Psoas muscle (tissue), 7 donors: ENCODE measurements at regions not wholly inside any gene's neighbourhood (a gene's known extent, or its start where the extent isn't known, plus 50 kb on each side); places are given as distances from the start of the nearest gene placed in this dataset.

Experiments used
- ATAC-seq, 4 donors: fragments of 200-7000 bp; cut with Tn5 transposase; one replicate each; pipeline ENCODE4 v1.9.1; 2020; ENCODE audit warnings: moderate library complexity in 3 of 4, mild to moderate bottlenecking in 2 of 4
- DNase-seq, 2 donors: peaks; one replicate each; pipeline ENCODE4 v3.0.0-alpha.2; 2020
- H3K27ac ChIP-seq: fragments of 200-600 bp; one replicate; pipeline ENCODE4 v1.8.0; 2022
- H3K27me3 ChIP-seq, 3 donors: fragments of 200-600 bp in 1 of 3; one replicate each; pipeline versions ENCODE4 v1.6.1 to v1.8.0; 2013 to 2022; ENCODE audit warnings: low read length in 2 of 3, mild to moderate bottlenecking in 2 of 3, moderate library complexity in 1 of 3; ENCODE audit not compliant: insufficient read depth in 3 of 3
- H3K36me3 ChIP-seq, 2 donors: fragments of 200-600 bp in 1 of 2; one replicate each; pipeline versions ENCODE4 v1.6.1 to v1.8.0; 2013 to 2022; ENCODE audit warnings: low read depth in 1 of 2, mild to moderate bottlenecking in 1 of 2, moderate library complexity in 1 of 2; ENCODE audit not compliant: insufficient read depth in 1 of 2
- H3K4me1 ChIP-seq: fragments of 200-600 bp; one replicate; pipeline ENCODE4 v1.8.0; 2022
- H3K4me3 ChIP-seq: fragments of 200-600 bp; one replicate; pipeline ENCODE4 v1.8.0; 2022; ENCODE audit warnings: mild to moderate bottlenecking
- H3K9me3 ChIP-seq: fragments of 200-600 bp; one replicate; pipeline ENCODE4 v1.8.0; 2022
- CTCF ChIP-seq: fragments of 200-600 bp; IDR thresholded peaks from one replicate; pipeline ENCODE4 v1.8.0; 2022; ENCODE audit warnings: antibody characterized with exemption
- WGBS, 3 donors: extraction: QIAGEN DNeasy Blood & Tissue Kit; methylation state at CpG; one replicate each; pipeline versions ENCODE4 v1.1.6 to v1.1.7; 2013; 5-methylcytosine and 5-hydroxymethylcytosine counted together
- intact Hi-C, 2 donors: fragments of 100-400 bp; cut with DNase I; formaldehyde crosslinking; loops; one replicate each; pipeline versions ENCODE4 v1.11.0 to v1.14.2; 2022
- donor health status: healthy with polysubstance abuse.
- donor health status: DM: no; HTN: no; CAD: no; lungs with moderate emphysema.
- donor health status: Bipolar disorder and iron deficiency.
- donor health status: healthy.
- donor health status: DM: yes; HTN: yes; CAD: no.
- donor health status: DM: no; HTN: no; CAD: no.
- donor health status: DM: yes; HTN: yes; CAD: no.

- TF ChIP-seq CTCF, result peak; percentile 1
- H3K27me3 ChIP-seq, result peaks cover 0 to 11% (median under 1%) of the 10 kb centered on the region in 3 donors
- intact Hi-C loops, result loop anchor here (5.0 to 10.0 kb wide), 2 partner anchors 184 to 186 kb away; no protein-coding TSS in a partner anchor
- no peaks in the 10 kb centered on the region for H3K36me3 ChIP-seq
- peak overlapping the region; percentile 41 for H3K27ac ChIP-seq
- DNase-seq (no peak), ATAC-seq (peak in 1 of 4 donors; percentile 26)
- H3K4me1 ChIP-seq, result no peaks in the 10 kb centered on the region
- peaks cover 6% of the 10 kb centered on the region for H3K9me3 ChIP-seq
- H3K4me3 ChIP-seq, result no peak overlapping the region
- 38 to 58% (median 46%) methylated on average over 2 of the region's 2 CpGs for WGBS, 3 donors
Measured at GRCh38 chr17:77728474-77728795, 230.1 kb upstream of the TNRC6C start.

- H3K9me3 ChIP-seq, result peaks cover 6% of the 10 kb centered on the region
- ATAC-seq (no peak), DNase-seq (no peak)
- H3K27ac ChIP-seq, result no peak overlapping the region
- peaks cover 0 to 8% (median 3%) of the 10 kb centered on the region in 3 donors for H3K27me3 ChIP-seq
- no peak overlapping the region for H3K4me3 ChIP-seq
- no peaks in the 10 kb centered on the region for H3K36me3 ChIP-seq
- 72 to 89% (median 83%) methylated on average over 7 of the region's 7 CpGs for WGBS, 3 donors
- no peaks in the 10 kb centered on the region for H3K4me1 ChIP-seq
- intact Hi-C loops, result loop anchor here (5.0 to 10.0 kb wide), 2 partner anchors 184 to 187 kb away; no protein-coding TSS in a partner anchor
- TF ChIP-seq CTCF, result no peak
Measured at GRCh38 chr17:77728871-77729270, 229.6 kb upstream of the TNRC6C start.

GRCh38 chr17:77729587-77729986 lies 228.9 kb upstream of the TNRC6C start:
- ATAC-seq (no peak), DNase-seq (no peak)
- H3K4me3 ChIP-seq, result no peak overlapping the region
- no peaks in the 10 kb centered on the region for H3K36me3 ChIP-seq
- peaks cover 6% of the 10 kb centered on the region for H3K9me3 ChIP-seq
- no peak overlapping the region for H3K27ac ChIP-seq
- peaks cover 0 to 4% (median 3%) of the 10 kb centered on the region in 3 donors for H3K27me3 ChIP-seq
- intact Hi-C loops, result loop anchor here (5.0 to 10.0 kb wide), 2 partner anchors 185 to 187 kb away; no protein-coding TSS in a partner anchor
- peaks cover 6% of the 10 kb centered on the region for H3K4me1 ChIP-seq
- TF ChIP-seq CTCF, result no peak
- 93 to 95% (median 94%) methylated on average over 4 of the region's 4 CpGs for WGBS, 3 donors

- intact Hi-C loops, result no loop called here
- Histone ChIP-seq H3K36me3 (no peaks in the 10 kb centered on the region), H3K9me3 (peaks cover 6% of the 10 kb centered on the region), H3K27ac (no peak overlapping the region), H3K4me3 (no peak overlapping the region), H3K4me1 (peaks cover 14% of the 10 kb centered on the region), H3K27me3 (peaks cover 0 to 7% (median 5%) of the 10 kb centered on the region in 3 donors)
- no peak for ATAC-seq
- DNase-seq, result no peak
- no peak for TF ChIP-seq CTCF
Measured at GRCh38 chr17:77730376-77730775, 228.1 kb upstream of the TNRC6C start.
